ENCODE measurements at regions not wholly inside any gene's neighbourhood (a gene's known extent, or its start where the extent isn't known, plus 50 kb on each side); places are given as distances from the start of the nearest gene placed in this dataset.

DNA sequence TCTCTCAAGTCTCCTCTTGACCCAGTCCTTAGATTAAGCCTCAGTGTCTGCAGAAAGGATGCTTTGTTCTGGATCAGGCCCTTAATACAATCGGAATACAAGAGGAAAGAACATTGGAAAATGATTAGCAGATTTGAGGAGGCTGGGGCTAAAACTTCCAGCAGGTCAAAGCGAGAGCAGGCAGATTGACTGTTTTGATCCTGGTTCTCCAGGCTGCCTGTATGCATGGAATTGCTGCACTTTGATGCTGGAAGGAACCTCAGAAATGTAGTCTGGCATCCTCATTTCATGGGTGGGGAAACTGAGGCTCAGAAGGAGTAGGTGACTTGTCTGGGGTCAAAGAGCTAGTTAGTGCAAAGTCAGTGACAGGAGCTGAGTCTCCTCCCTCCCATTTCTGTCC is 202.8 kb downstream of the EMX2 start:
- no peak for TF ChIP-seq POLR2A (IDR thresholded peaks at IDR 0.05)
- TF ChIP-seq, protein P1, sequence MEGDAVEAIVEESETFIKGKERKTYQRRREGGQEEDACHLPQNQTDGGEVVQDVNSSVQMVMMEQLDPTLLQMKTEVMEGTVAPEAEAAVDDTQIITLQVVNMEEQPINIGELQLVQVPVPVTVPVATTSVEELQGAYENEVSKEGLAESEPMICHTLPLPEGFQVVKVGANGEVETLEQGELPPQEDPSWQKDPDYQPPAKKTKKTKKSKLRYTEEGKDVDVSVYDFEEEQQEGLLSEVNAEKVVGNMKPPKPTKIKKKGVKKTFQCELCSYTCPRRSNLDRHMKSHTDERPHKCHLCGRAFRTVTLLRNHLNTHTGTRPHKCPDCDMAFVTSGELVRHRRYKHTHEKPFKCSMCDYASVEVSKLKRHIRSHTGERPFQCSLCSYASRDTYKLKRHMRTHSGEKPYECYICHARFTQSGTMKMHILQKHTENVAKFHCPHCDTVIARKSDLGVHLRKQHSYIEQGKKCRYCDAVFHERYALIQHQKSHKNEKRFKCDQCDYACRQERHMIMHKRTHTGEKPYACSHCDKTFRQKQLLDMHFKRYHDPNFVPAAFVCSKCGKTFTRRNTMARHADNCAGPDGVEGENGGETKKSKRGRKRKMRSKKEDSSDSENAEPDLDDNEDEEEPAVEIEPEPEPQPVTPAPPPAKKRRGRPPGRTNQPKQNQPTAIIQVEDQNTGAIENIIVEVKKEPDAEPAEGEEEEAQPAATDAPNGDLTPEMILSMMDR (IDR thresholded peaks at IDR 0.05) = no peak

All from esophagus squamous epithelium (tissue), 4 donors.